ENCODE measurements at regions not wholly inside any gene's neighbourhood (a gene's known extent, or its start where the extent isn't known, plus 50 kb on each side); places are given as distances from the start of the nearest gene placed in this dataset.

DNA sequence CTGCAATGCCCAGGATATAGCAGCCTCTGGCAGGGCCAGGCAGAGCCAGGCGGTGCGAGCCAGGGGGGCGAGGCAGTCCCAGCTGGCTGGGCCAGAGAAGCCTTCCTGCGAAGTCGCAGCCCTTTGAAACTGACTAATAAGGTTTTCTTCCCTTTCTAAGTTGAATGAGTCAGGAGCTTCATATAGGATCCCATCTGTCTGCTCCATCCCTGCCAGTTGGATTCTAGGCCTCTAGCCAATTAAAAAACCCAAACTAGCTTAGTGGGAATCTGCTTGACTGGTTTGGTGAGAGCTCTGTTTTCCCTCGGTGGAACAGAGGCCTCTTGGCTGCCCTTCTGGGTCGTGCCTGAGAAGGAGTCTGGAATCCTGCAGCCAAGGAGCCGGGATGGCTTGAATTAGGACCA is 70.1 kb upstream of the RAPGEF1 start:
- no peak overlapping the region for H3K4me3 ChIP-seq (ENCODE audit: low read depth, low read length)
- TF ChIP-seq, protein P1, sequence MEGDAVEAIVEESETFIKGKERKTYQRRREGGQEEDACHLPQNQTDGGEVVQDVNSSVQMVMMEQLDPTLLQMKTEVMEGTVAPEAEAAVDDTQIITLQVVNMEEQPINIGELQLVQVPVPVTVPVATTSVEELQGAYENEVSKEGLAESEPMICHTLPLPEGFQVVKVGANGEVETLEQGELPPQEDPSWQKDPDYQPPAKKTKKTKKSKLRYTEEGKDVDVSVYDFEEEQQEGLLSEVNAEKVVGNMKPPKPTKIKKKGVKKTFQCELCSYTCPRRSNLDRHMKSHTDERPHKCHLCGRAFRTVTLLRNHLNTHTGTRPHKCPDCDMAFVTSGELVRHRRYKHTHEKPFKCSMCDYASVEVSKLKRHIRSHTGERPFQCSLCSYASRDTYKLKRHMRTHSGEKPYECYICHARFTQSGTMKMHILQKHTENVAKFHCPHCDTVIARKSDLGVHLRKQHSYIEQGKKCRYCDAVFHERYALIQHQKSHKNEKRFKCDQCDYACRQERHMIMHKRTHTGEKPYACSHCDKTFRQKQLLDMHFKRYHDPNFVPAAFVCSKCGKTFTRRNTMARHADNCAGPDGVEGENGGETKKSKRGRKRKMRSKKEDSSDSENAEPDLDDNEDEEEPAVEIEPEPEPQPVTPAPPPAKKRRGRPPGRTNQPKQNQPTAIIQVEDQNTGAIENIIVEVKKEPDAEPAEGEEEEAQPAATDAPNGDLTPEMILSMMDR (IDR thresholded peaks at IDR 0.05; ENCODE audit: borderline replicate concordance, insufficient read depth, low read depth, low read length): no peak

DNA sequence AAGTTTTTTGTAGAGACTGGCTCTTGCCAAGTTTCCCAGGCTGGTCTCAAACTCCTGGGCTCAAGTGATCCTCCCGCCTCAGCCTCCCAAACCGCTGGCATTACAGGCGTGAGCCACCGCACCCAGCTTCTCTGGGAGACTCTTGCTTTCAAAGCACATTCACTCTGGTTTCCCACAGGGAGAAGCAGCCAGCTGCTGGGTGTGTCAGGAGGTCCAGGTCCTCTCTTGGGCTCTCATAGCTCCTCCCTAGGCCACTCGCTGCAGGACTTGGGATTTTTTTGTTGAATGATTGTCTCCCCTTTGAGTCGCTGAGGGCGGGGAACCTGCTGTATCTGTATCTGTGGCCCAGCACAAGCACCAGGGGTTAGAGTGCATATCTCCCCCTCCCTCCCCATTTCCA is 68.4 kb upstream of the RAPGEF1 start:
- TF ChIP-seq, protein P1 (IDR thresholded peaks at IDR 0.05; ENCODE audit: borderline replicate concordance, insufficient read depth, low read depth, low read length): no peak
- H3K4me3 ChIP-seq (ENCODE audit: low read depth, low read length): no peak overlapping the region

DNA sequence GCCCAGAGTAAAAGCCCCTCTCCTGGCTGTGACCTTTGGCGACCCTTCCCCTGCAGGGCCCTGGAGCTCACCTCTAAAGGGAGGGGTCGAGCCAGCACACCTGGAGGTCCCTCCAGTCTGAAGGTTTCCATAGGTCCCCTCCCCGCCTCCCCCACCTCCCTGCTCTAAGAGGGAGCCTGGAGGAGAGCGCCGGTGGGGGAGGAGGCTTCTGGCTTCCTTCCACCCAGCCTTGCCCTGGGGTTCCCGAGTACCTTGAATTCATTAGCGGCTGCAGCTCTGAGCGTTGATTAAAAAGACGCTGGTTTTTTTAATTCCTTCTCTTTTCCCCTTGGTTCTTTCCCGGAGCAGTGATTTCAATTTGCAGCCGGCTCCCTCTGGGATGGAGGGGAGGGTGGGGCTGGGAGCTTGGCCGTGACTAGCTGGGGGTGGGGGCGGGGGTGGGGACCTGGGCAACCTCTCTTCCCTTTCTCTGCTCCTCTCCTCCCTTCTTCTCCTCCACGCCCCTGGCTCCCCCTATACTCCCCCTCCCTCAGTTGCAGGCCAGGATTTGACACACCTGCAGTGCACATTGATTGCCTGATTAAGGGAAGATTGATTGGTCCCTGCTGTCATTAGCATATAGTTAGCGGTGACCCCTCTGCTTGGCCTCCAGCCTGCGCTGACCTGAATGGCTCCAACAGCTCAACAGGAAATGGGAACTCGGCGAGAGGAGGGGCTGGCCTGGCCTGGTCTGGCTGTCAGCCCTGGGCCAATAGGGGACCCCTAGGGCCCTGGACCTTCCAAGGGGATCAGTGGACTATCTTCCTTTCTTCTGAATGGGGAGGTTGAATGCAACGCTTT is 67.5 kb upstream of the RAPGEF1 start:
- H3K4me3 ChIP-seq (ENCODE audit: low read depth, low read length): no peak overlapping the region
- TF ChIP-seq, protein P1 (IDR thresholded peaks at IDR 0.05; ENCODE audit: borderline replicate concordance, insufficient read depth, low read depth, low read length): no peak

DNA sequence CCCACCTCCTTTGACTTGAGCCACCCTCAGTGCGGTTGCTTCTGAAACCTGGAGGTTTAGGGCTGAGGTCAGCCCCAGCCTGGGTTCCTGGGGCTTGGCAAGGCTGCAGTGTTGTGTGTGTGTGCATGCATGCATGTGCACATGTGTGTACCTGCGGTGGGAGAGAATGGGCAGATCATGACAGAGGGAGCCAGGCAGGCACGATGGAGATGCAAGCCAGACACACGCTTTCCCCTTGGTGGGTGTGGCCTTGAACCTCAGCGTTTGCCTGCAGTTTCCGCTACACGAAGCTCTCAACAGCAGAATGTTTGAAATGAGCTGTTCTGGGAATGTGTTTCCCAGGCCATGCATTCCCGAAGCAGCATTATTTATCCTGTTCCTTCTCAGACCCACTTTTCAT is 65.9 kb upstream of the RAPGEF1 start:
- TF ChIP-seq, protein P1 (IDR thresholded peaks at IDR 0.05; ENCODE audit: borderline replicate concordance, insufficient read depth, low read depth, low read length): no peak
- no peak overlapping the region for H3K4me3 ChIP-seq (ENCODE audit: low read depth, low read length)

DNA sequence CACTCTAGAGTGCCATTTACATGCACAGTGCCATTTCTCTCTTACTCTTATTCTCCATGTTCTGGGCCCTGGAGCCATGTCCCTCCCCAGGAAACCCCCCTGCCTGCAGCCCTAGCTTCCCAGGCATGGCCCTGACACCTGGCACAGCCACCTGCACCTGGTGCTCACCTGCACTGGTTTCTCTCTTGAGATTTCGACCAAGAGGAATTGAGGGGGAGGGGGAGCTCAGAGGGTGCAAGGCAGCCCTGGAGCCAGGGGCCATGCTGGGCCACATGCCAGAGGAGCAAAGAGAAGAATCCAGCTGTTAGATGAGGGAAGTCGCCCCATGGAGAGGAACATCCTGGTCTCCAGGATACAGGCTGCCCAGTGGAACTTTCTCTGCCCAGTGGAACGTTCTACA is 65.0 kb upstream of the RAPGEF1 start:
- TF ChIP-seq, protein P1 (IDR thresholded peaks at IDR 0.05; ENCODE audit: borderline replicate concordance, insufficient read depth, low read depth, low read length): no peak
- H3K4me3 ChIP-seq (ENCODE audit: low read depth, low read length): no peak overlapping the region

DNA sequence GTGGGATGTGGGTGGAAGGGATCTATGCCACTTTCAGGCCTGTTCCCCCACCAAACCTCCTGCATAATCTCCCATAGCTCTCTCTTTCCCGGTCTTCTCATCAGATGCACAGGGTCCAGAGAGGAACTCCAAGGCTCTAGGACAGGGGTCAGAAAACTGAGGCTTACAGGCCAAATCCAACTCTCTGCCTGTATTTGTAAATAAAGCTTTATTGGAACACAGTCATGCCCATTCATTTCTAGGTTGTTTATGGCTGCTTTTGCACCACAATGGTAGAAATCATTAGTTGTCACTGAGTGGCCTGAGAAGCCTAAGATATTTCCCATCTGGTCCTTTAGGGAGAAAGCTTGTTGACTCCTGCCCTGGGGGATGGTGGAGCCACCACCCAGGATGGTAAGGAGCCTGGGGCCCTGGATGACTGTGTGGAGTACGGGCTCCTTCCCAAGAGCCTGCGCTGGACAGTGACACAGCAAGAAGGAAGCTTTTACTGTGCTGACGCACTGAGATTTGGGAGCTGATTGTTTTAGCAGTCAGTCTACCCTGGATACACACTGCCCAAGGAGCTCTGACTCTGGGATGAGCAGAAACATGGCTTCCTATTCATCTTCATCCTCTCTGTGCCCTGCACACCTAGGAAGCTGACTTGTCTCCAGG is 64.0 kb upstream of the RAPGEF1 start:
- H3K4me3 ChIP-seq (ENCODE audit: low read depth, low read length): no peak overlapping the region
- TF ChIP-seq, protein P1 (IDR thresholded peaks at IDR 0.05; ENCODE audit: borderline replicate concordance, insufficient read depth, low read depth, low read length): no peak

DNA sequence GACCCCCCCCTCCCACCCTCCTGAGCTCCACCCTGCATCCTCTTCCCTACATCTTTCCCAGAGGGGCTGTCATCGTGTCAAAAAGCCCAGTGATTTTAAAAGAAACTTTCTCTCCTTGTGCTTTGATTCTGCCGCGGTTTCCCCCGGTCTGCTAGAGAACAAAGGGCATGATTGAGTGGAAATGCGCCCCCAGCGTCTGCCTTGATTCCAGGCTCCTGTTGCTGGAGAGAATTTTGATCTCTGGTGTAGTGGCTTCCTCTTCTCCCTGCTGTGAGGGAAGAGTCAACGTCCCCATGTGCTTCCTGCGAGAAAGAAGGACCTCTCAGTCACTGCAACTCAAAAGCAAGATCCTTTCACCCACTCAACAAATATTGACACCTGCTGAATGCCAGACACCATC is 61.9 kb upstream of the RAPGEF1 start:
- TF ChIP-seq, protein P1 (IDR thresholded peaks at IDR 0.05; ENCODE audit: borderline replicate concordance, insufficient read depth, low read depth, low read length): 0 out of 2 replicates have a peak, but pooled peaks have one; percentile 5
- H3K4me3 ChIP-seq (ENCODE audit: low read depth, low read length): no peak overlapping the region

All from GM12875 (cell line).